NB4 (cell line): ENCODE measurements at regions not wholly inside any gene's neighbourhood (a gene's known extent, or its start where the extent isn't known, plus 50 kb on each side); places are given as distances from the start of the nearest gene placed in this dataset.
"Not testable (repeated sequence)": the region's sequence is repeated elsewhere in the genome, so short reads cannot be mapped to it uniquely, and the experiment has no call there.

Experiments
- DNase-seq: peaks from one replicate; pipeline ENCODE4 v3.0.0; 2010; ENCODE audit warnings: low read depth
- H3K4me3 ChIP-seq: one replicate; pipeline ENCODE4 v1.5.1; 2011; ENCODE audit warnings: mild to moderate bottlenecking, low read depth, low read length, moderate library complexity
- MYC ChIP-seq: IDR thresholded peaks from 2 replicates; pipeline ENCODE4 v1.6.1; 2011; ENCODE audit warnings: low read depth, low read length
- POLR2A ChIP-seq: IDR thresholded peaks from 2 replicates; pipeline ENCODE4 v1.6.1; 2011; ENCODE audit warnings: mild to moderate bottlenecking; ENCODE audit not compliant: insufficient read length; ENCODE audit errors: extremely low read depth
- TF ChIP-seq, protein P1 (sequence below): IDR thresholded peaks from 2 replicates; pipeline ENCODE4 v1.6.1; 2011; ENCODE audit warnings: low read depth, low read length
- TF ChIP-seq, protein P2 (sequence below): IDR thresholded peaks from one replicate; pipeline ENCODE4 v1.5.1; 2012; ENCODE audit warnings: low read depth, low read length

DNA sequence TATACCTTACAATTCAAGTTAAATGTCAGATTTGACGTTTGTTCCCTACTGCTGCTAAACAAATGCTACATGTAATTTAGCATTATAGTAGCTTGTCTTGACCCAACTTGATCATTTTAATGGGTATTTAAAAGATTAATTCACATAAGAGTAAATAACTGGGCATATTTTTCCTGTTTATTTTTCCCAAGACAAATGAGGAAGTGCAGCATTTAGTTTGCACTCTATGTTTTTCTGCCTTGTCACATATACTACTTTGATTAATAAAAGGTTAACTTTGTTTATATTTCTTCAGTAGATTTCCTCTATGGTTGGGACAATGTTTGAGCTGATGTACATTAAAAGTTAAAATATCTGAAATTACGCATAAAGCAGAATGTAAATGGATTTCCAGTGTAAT lies 641.8 kb downstream of the PRR16 start:
- no peak overlapping the region for H3K4me3 ChIP-seq
- TF ChIP-seq POLR2A (no peak), MYC (no peak)
- TF ChIP-seq, protein P1, sequence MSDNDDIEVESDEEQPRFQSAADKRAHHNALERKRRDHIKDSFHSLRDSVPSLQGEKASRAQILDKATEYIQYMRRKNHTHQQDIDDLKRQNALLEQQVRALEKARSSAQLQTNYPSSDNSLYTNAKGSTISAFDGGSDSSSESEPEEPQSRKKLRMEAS, result no peak
- TF ChIP-seq, protein P2, sequence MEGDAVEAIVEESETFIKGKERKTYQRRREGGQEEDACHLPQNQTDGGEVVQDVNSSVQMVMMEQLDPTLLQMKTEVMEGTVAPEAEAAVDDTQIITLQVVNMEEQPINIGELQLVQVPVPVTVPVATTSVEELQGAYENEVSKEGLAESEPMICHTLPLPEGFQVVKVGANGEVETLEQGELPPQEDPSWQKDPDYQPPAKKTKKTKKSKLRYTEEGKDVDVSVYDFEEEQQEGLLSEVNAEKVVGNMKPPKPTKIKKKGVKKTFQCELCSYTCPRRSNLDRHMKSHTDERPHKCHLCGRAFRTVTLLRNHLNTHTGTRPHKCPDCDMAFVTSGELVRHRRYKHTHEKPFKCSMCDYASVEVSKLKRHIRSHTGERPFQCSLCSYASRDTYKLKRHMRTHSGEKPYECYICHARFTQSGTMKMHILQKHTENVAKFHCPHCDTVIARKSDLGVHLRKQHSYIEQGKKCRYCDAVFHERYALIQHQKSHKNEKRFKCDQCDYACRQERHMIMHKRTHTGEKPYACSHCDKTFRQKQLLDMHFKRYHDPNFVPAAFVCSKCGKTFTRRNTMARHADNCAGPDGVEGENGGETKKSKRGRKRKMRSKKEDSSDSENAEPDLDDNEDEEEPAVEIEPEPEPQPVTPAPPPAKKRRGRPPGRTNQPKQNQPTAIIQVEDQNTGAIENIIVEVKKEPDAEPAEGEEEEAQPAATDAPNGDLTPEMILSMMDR, result no peak
- DNase-seq, result no peak

DNA sequence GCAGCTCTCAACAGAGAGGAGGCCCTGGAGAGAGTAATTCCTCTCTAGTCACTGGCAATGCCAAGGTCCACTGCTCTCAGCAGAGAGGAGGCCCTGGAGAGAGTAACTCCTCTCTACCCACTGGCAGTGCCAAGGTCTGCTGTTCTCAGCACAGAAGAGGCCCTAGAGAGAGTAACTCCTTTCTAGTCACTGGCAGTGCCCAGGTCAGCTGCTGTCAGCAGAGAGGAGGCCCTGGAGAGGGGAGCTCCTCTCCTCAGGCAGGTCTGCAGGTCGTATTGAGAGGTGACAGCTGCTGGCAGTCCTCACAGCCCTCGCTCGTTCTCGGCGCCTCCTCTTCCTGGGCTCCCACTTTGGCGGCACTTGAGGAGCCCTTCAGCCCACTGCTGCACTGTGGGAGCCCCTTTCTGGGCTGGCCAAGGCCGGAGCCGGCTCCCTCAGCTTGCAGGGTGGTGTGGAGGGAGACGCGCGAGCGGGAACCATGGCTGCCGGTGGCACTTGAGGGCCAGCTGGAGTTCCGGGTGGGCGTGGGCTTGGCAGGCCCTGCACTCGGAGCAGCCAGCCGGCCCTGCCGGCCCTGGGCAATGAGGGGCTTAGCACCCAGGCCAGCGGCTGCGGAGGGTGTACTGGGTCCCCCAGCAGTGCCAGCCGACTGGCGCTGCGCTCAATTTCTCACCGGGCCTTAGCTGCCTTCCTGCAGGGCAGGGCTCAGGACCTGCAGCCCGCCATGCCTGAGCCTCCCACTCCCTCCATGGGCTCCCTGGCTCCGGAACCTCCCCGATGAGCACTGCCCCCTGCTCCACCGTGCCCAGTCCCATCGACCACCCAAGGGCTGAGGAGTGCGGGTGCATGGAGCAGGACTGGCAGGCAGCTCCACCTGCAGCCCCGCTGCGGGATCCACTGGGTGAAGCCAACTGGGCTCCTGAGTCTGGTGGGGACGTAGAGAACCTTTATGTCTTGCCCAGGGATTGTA lies 642.9 kb downstream of the PRR16 start:
- not testable (repeated sequence) for DNase-seq, H3K4me3 ChIP-seq

DNA sequence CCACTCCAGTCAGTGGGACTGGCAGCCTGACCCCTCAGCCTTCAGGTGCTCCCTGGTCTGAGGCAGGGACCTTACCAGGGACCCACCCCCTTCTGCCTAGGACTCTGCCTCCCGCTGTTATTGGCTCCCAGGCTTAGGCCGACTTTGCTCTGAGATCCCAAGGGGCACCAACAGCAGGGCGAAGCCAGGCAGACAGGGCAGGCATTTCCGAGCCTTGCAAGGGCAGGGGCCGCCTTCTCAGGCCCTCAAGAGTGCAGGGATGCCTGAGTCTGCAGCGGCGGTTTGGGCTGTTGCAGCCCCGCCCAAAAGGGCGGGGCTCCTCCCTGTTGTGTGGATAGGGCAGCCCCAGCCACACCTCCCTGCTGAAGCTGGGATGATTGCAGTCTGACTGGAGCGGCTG lies 644.6 kb downstream of the PRR16 start:
- TF ChIP-seq MYC, result no peak
- TF ChIP-seq, protein P1, result no peak
- no peak for DNase-seq
- H3K4me3 ChIP-seq, result no peak overlapping the region

DNA sequence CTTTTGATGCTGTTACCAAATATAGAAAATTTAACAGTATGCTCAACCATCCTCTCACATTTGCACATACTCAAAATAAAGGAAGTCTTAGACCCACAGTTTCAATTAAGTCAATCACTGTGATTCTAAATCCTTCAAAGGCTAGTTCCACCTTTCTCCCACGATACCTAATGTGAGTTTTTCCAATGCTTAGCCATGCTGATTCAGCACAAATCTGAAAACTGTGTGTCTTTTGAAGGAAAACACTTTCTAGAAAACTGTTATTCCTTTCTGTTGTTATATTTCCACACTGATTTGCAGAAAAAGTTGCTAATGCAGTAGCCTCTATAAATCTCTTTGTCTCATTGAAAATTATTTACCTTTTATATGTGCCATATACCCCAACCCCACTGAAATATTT lies 645.7 kb downstream of the PRR16 start:
- DNase-seq, result no peak
- TF ChIP-seq, protein P2, result no peak
- TF ChIP-seq POLR2A, result no peak
- TF ChIP-seq, protein P1, result no peak
- no peak for TF ChIP-seq MYC
- no peak overlapping the region for H3K4me3 ChIP-seq

DNA sequence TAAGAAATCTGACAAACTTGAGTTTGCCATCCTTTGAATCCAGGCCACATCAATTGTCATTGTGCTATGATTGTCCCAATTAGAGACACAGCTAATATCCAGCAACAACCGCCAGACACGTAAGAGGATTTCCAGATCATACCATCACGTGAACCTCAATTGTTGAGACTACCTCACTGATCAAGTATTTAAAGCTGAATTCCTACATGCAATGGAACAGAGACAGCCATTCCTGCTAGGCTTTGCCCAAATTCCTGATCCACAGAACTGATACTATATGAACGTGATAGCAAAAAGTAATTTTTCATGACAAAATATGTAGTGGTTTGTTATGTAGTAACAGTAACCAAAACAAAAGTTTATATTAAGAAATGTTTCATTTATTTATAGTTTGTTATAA lies 657.7 kb downstream of the PRR16 start:
- H3K4me3 ChIP-seq, result no peak overlapping the region
- DNase-seq, result no peak
- TF ChIP-seq, protein P2, result no peak

DNA sequence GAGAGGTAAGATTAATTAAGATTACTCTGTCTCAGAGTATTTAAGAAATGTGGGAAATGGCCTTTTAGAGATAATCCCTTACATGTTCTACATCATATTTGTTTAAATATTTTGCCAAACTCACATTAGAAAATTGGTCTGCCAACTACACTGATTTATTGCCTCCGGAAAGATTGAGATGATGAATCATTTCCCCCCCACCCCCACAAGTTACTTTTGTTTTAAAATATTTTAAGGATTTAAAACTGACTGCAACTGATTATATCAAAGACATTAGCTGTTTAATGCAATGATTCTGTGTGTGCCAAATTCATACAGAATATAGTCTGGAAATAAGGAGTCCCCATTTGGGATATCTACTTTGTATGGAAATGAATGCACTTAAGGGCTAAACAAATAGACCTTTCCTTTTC lies 674.4 kb downstream of the PRR16 start:
- no peak for TF ChIP-seq MYC
- TF ChIP-seq, protein P2, result no peak
- TF ChIP-seq, protein P1, result no peak
- no peak for TF ChIP-seq POLR2A
- no peak for DNase-seq
- H3K4me3 ChIP-seq, result no peak overlapping the region

DNA sequence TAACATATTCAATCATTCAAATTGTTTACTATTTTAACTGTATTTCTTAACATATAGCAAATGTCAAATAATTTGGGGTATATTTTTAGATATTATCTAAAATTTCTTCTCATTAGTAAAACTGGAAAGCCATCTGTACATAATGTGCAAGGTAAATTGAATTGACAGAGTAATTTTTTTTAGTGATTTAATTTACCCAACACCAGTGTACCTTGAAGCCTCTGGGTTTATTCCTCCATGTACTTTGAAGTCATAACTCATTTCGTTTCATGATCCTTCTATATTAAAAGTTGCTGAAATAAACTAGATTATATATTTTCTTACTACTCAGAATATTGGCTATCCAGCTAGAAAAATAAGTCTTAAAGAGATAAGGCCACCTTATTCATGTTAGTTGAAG lies 674.9 kb downstream of the PRR16 start:
- TF ChIP-seq POLR2A (no peak), MYC (no peak)
- TF ChIP-seq, protein P1, result no peak
- TF ChIP-seq, protein P2, result no peak
- no peak for DNase-seq
- H3K4me3 ChIP-seq, result no peak overlapping the region
